KBM-7 (cell line): ENCODE measurements at regions not wholly inside any gene's neighbourhood (a gene's known extent, or its start where the extent isn't known, plus 50 kb on each side); places are given as distances from the start of the nearest gene placed in this dataset.

Experiments
- DNase-seq: peaks from one replicate; pipeline ENCODE4 v3.0.0-alpha.2; 2015
- in situ Hi-C: fragments of 300-500 bp; cut with MboI; formaldehyde crosslinking; loops from 2 replicates; pipeline ENCODE4 v1.14.3; 2020; ENCODE audit warnings: low sequenced_read_pairs, low pct_unique_long_range_greater_than_20kb, mixed read lengths

DNA sequence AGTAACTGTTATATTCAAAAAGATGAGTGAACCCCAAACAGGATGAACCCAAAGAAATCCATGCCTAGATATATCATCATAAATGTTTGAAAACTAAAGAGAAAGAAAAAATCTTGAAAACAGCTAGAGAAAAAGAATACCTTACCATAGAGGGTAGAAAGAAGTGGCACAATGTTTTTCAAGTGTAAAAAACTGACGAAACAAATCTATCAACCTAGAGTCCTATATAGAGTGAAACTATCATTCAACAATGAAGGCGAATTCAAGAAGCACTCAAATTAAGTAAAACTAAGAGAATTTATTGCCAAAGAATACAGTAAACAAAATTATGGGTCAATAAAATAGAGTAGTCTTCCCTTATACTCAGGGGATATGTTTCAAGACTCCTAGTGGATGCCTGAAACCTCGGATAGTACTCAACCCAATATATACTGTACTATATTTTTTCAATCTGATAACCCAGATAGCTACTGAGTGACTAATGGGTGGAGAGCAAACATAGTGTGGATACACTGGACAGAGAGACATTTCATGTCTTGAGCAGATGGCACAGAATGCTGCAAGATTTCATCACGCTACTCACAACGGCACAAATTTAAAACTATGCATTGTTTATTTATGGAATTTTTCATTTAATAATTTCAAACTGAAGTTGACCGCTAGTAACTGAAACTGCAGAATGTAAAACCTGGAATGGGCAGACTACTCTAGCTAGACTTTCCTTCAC, 52.6 kb upstream of the TMEM106B start:
- in situ Hi-C loops, result no loop called here
- DNase-seq, result no peak

DNA sequence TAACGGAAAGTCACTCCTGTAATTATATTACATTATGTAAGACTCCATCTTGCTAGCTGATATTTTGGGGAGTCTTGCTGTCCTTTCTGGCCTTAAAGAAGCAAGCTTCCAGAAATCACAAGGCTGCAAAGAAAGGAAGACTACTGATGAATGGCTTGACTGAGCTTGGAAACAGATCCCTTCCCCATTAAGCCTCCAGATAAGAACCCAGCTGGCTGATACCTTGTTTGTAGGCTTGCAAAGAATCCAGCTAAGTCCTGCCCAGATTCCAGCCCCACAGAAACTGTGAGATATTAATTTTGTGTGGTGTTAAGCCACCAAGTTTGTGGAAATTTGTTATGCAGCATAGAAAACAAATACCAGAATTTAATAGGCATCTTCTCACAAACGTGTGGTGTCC, 49.9 kb upstream of the TMEM106B start:
- in situ Hi-C loops, result no loop called here
- no peak for DNase-seq
